ENCODE measurements at regions not wholly inside any gene's neighbourhood (a gene's known extent, or its start where the extent isn't known, plus 50 kb on each side); places are given as distances from the start of the nearest gene placed in this dataset.

DNA sequence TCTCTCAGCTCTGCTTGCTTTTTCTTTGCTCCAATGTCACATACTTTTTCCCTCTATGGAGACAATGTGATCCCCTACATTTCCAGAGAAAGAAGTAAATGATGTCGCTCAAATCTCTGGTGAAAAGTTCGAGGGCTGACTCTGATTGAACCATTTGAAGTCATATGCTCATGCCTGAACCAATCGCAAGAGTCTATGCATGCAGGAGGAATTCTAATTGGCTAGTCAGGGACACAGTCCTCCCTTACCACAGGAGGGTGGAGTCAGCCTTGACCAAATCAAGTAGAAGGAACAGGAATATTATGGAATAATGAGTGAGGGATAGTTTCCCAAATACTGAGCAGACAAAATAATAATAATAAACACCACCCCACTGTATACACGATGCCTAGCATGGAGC, 96.8 kb downstream of the PRLHR start:
- Histone ChIP-seq H3K79me2 (ENCODE audit: control insufficient read depth, insufficient read depth, low read length) (no peaks in the 10 kb centered on the region), H3K9ac (ENCODE audit: insufficient read depth in 1 of 2, low read depth in 2 of 2, low read length in 2 of 2) (no peak overlapping the region), H3K27me3 (ENCODE audit: control insufficient read depth in 2 of 2, insufficient read depth in 2 of 2, low read length in 2 of 2) (no peaks in the 10 kb centered on the region), H2AFZ (ENCODE audit: low read depth, low read length) (no peak overlapping the region), H3K27ac (ENCODE audit: extremely low read depth, low read depth, low read length) (no peak overlapping the region), H3K9me3 (replicated peaks; ENCODE audit: control insufficient read depth, insufficient read depth, low read depth, low read length) (no peaks in the 10 kb centered on the region), H3K9me1 (ENCODE audit: control insufficient read depth, insufficient read depth, low read length) (no peaks in the 10 kb centered on the region), H3K4me1 (replicated peaks in 1 of 2; ENCODE audit: control insufficient read depth in 2 of 2, insufficient read depth in 2 of 2, low read length in 2 of 2) (peaks cover 0 to 24% of the 10 kb centered on the region in 2 experiments; a peak in 4 of 5 replicates), H3K36me3 (ENCODE audit: control insufficient read depth, insufficient read depth, low read length) (no peaks in the 10 kb centered on the region), H4K20me1 (replicated peaks; ENCODE audit: control insufficient read depth, insufficient read depth, low read length) (no peaks in the 10 kb centered on the region), H3K4me2 (ENCODE audit: insufficient read depth, low read length) (no peak overlapping the region), H3K4me3 (no peak overlapping the region)
- 45% methylated on average over 4 of the region's 4 CpGs for WGBS (ENCODE audit: insufficient coverage, low coverage, missing lambda C conversion rate)
- no TSS peak for BruUV-seq (replicated peaks)
- ChIA-PET POLR2A (no interaction called here), CTCF (ENCODE audit: low intra/inter-chr PET ratio) (no interaction called here)
- in situ Hi-C loops (cut with MboI), result no loop called here
- intact Hi-C loops (cut with micrococcal nuclease), result no loop called here
- no peak for ATAC-seq
- DNase-seq (ENCODE audit: extremely low read depth in 1 of 4, low spot score in 3 of 4), result no peak
- TF ChIP-seq ETV1 (tag; conservative IDR thresholded peaks at IDR 0.05; ENCODE audit: low read depth), result no peak
- no peak for TF ChIP-seq ZNF143 (CRISPR knock-in tag; IDR thresholded peaks at IDR 0.05)
- no peak for FAIRE-seq

DNA sequence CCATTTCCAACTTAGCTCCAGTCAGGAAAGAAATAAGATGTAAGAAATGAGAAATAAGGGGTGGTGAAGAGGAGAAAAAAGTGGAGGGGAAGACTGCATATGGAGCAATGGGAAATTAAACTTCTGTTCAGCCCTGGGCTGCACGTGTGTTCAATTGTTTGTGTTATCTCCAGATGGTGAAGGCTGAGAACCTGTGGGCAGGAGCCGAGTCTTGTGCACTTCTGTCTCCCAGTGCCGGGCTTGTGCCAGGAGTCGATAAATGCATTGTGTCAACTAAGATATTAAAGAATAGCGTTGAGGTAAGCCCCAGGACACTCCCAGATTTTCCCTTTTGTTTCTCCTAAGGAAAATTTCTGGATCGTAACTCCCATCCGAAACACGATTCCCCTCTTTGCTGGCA, 98.2 kb downstream of the PRLHR start:
- H3K27ac ChIP-seq (ENCODE audit: extremely low read depth, low read depth, low read length), result no peak overlapping the region
- no peaks in the 10 kb centered on the region for H3K27me3 ChIP-seq (ENCODE audit: control insufficient read depth in 2 of 2, insufficient read depth in 2 of 2, low read length in 2 of 2)
- POLR2A ChIA-PET, result no interaction called here
- no peaks in the 10 kb centered on the region for H3K9me3 ChIP-seq (replicated peaks; ENCODE audit: control insufficient read depth, insufficient read depth, low read depth, low read length)
- H3K36me3 ChIP-seq (ENCODE audit: control insufficient read depth, insufficient read depth, low read length), result no peaks in the 10 kb centered on the region
- no peak for FAIRE-seq
- no peak overlapping the region for H3K4me2 ChIP-seq (ENCODE audit: insufficient read depth, low read length)
- 80% methylated on average over 7 of the region's 8 CpGs for WGBS (ENCODE audit: insufficient coverage, low coverage, missing lambda C conversion rate)
- in situ Hi-C loops (cut with MboI), result no loop called here
- no peaks in the 10 kb centered on the region for H3K9me1 ChIP-seq (ENCODE audit: control insufficient read depth, insufficient read depth, low read length)
- BruUV-seq (replicated peaks), result no TSS peak
- H3K4me3 ChIP-seq, result no peak overlapping the region
- intact Hi-C loops (cut with micrococcal nuclease), result no loop called here
- peaks cover 0 to 24% of the 10 kb centered on the region in 2 experiments; a peak in 4 of 5 replicates for H3K4me1 ChIP-seq (replicated peaks in 1 of 2; ENCODE audit: control insufficient read depth in 2 of 2, insufficient read depth in 2 of 2, low read length in 2 of 2)
- DNase-seq (ENCODE audit: extremely low read depth in 1 of 4, low spot score in 3 of 4), result no peak
- no peaks in the 10 kb centered on the region for H3K79me2 ChIP-seq (ENCODE audit: control insufficient read depth, insufficient read depth, low read length)
- no peak for TF ChIP-seq HDAC1 (IDR thresholded peaks at IDR 0.05)
- TF ChIP-seq, protein P1, sequence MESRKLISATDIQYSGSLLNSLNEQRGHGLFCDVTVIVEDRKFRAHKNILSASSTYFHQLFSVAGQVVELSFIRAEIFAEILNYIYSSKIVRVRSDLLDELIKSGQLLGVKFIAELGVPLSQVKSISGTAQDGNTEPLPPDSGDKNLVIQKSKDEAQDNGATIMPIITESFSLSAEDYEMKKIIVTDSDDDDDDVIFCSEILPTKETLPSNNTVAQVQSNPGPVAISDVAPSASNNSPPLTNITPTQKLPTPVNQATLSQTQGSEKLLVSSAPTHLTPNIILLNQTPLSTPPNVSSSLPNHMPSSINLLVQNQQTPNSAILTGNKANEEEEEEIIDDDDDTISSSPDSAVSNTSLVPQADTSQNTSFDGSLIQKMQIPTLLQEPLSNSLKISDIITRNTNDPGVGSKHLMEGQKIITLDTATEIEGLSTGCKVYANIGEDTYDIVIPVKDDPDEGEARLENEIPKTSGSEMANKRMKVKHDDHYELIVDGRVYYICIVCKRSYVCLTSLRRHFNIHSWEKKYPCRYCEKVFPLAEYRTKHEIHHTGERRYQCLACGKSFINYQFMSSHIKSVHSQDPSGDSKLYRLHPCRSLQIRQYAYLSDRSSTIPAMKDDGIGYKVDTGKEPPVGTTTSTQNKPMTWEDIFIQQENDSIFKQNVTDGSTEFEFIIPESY (CRISPR knock-in tag; IDR thresholded peaks at IDR 0.05), result no peak
- TF ChIP-seq CREBBP (IDR thresholded peaks at IDR 0.05; ENCODE audit: low read depth, low read length), result no peak
- no peak for TF ChIP-seq ZBTB7A (IDR thresholded peaks at IDR 0.05; ENCODE audit: borderline replicate concordance, control insufficient read depth, low read depth, low read length)
- no peak for TF ChIP-seq KLF6 (CRISPR knock-in tag; IDR thresholded peaks at IDR 0.05; ENCODE audit: borderline replicate concordance)
- no peak for TF ChIP-seq HDAC2 (IDR thresholded peaks at IDR 0.05)
- TF ChIP-seq PHF21A (IDR thresholded peaks at IDR 0.05; ENCODE audit: borderline replicate concordance, low read depth), result no peak
- TF ChIP-seq, protein P2, sequence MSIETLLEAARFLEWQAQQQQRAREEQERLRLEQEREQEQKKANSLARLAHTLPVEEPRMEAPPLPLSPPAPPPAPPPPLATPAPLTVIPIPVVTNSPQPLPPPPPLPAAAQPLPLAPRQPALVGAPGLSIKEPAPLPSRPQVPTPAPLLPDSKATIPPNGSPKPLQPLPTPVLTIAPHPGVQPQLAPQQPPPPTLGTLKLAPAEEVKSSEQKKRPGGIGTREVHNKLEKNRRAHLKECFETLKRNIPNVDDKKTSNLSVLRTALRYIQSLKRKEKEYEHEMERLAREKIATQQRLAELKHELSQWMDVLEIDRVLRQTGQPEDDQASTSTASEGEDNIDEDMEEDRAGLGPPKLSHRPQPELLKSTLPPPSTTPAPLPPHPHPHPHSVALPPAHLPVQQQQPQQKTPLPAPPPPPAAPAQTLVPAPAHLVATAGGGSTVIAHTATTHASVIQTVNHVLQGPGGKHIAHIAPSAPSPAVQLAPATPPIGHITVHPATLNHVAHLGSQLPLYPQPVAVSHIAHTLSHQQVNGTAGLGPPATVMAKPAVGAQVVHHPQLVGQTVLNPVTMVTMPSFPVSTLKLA (conservative IDR thresholded peaks at IDR 0.05), result no peak
- CTCF ChIA-PET (ENCODE audit: low intra/inter-chr PET ratio), result no interaction called here
- H3K9ac ChIP-seq (ENCODE audit: insufficient read depth in 1 of 2, low read depth in 2 of 2, low read length in 2 of 2), result no peak overlapping the region
- H2AFZ ChIP-seq (ENCODE audit: low read depth, low read length), result no peak overlapping the region
- ATAC-seq, result no peak
- no peaks in the 10 kb centered on the region for H4K20me1 ChIP-seq (replicated peaks; ENCODE audit: control insufficient read depth, insufficient read depth, low read length)

Data from K562 (cell line).